OCI-LY7 (cell line): ENCODE measurements at regions not wholly inside any gene's neighbourhood (a gene's known extent, or its start where the extent isn't known, plus 50 kb on each side); places are given as distances from the start of the nearest gene placed in this dataset.

Experiments
- BruUV-seq: library from RNA; stranded (reverse); fragments of 400-500 nt; replicated peaks from 2 replicates; lab custom pipeline; 2021; lab: Mats Ljungman, UMichigan
- CTCF ChIA-PET: fragments of 300-600 bp; sonication (Branson Sonifier 250); formaldehyde crosslinking; loops from one replicate; lab custom pipeline; 2022; ENCODE audit warnings: antibody characterized with exemption; ENCODE audit not compliant: unreplicated experiment; lab: Charles Lee
- POLR2A ChIA-PET: fragments of 300-600 bp; sonication (Branson Sonifier 250); formaldehyde crosslinking; loops from one replicate; lab custom pipeline; 2022; ENCODE audit warnings: antibody characterized with exemption; lab: Charles Lee
- DNase-seq: peaks from one replicate; pipeline ENCODE4 v3.0.0-alpha.2; 2015; ENCODE audit warnings: low spot score
- H2AFZ ChIP-seq: fragments of 200-600 bp; sonication (generic), shearing (Covaris generic); 2 replicates; pipeline ENCODE4 v1.6.1; 2014; ENCODE audit warnings: mild to moderate bottlenecking, antibody characterized with exemption, low read length, moderate library complexity
- H3K27ac ChIP-seq: fragments of 200-600 bp; sonication (generic); 2 replicates; pipeline ENCODE4 v1.5.1; 2014; ENCODE audit warnings: mixed run types, low read depth, mild to moderate bottlenecking, moderate library complexity, low read length, inconsistent platforms; ENCODE audit not compliant: poor library complexity, severe bottlenecking
- H3K36me3 ChIP-seq: fragments of 200-600 bp; sonication (generic); 2 replicates; pipeline ENCODE4 v1.6.1; 2014; ENCODE audit warnings: mild to moderate bottlenecking, antibody characterized with exemption, low read length, moderate library complexity, mixed read lengths; ENCODE audit not compliant: insufficient read depth
- H3K4me1 ChIP-seq: fragments of 200-600 bp; sonication (generic); 2 replicates; pipeline ENCODE4 v1.5.1; 2014; ENCODE audit warnings: mild to moderate bottlenecking, low read length; ENCODE audit not compliant: insufficient read depth, poor library complexity, severe bottlenecking
- H3K4me2 ChIP-seq: fragments of 200-600 bp; sonication (generic); 2 replicates; pipeline ENCODE4 v1.6.1; 2014; ENCODE audit warnings: mild to moderate bottlenecking, low read length
- H3K4me3 ChIP-seq: fragments of 200-600 bp; sonication (generic); 2 replicates; pipeline ENCODE4 v1.5.1; 2014; ENCODE audit warnings: mild to moderate bottlenecking, low read depth, low read length; ENCODE audit not compliant: poor library complexity, severe bottlenecking
- H3K79me2 ChIP-seq: fragments of 200-600 bp; sonication (generic); 2 replicates; pipeline ENCODE4 v1.6.1; 2016; ENCODE audit warnings: low read depth, mild to moderate bottlenecking, low read length, moderate library complexity, mixed read lengths; ENCODE audit not compliant: insufficient read depth
- H3K9me2 ChIP-seq: fragments of 200-600 bp; sonication (generic); 2 replicates; pipeline ENCODE4 v1.6.1; 2016; ENCODE audit warnings: mild to moderate bottlenecking, low read length, mixed read lengths; ENCODE audit not compliant: insufficient read depth
- H3K9me3 ChIP-seq: fragments of 200-600 bp; sonication (generic); 2 replicates; pipeline ENCODE4 v1.6.1; 2014; ENCODE audit warnings: mild to moderate bottlenecking, mixed run types, low read length, mixed read lengths
- H4K20me1 ChIP-seq: fragments of 200-600 bp; sonication (generic); 2 replicates; pipeline ENCODE4 v1.6.1; 2014; ENCODE audit warnings: mild to moderate bottlenecking, antibody characterized with exemption, low read length, moderate library complexity, mixed read lengths; ENCODE audit not compliant: insufficient read depth
- EZH2phosphoT487 ChIP-seq: fragments of 200-600 bp; sonication (generic); IDR thresholded peaks from 2 replicates; pipeline ENCODE4 v1.6.1; 2018; ENCODE audit warnings: low read depth, borderline replicate concordance, mild to moderate bottlenecking, mixed run types, antibody characterized with exemption, low read length, moderate library complexity, mixed read lengths
- intact Hi-C: fragments of 100-400 bp; cut with micrococcal nuclease; formaldehyde crosslinking; loops from one replicate; pipeline ENCODE4 v1.10.0; 2022; ENCODE audit not compliant: unreplicated experiment
- TF ChIP-seq, protein P1 (sequence below): fragments of 200-600 bp; sonication (generic); conservative IDR thresholded peaks from 2 replicates; pipeline ENCODE4 v1.5.1; 2014; ENCODE audit warnings: mild to moderate bottlenecking, antibody characterized with exemption, low read length, moderate library complexity, mixed read lengths

DNA sequence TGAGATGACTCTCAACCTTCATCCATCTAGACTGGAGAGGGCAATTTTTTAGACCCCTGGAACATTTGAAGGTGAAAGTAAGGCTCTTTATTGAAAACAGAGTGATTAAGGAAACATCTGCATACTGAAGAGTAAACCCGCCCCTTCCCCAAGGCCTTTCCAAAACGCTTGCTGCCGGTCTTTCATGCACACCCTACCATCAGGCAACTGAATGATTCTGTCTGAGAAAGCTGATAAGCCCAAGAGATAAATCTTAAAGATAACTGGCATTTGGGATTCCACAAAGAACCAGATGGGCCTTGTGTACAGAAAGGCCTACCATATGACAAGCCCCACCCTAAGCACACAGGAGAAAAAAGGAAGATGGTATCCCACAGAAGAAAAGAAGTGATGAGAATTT is 54.4 kb upstream of the PIK3R1 start:
- CTCF ChIA-PET = no interaction called here
- DNase-seq = no peak
- no peak overlapping the region for H3K27ac ChIP-seq
- no peaks in the 10 kb centered on the region for H3K9me2 ChIP-seq
- no TSS peak for BruUV-seq
- POLR2A ChIA-PET = no interaction called here
- H4K20me1 ChIP-seq = no peaks in the 10 kb centered on the region
- no peaks in the 10 kb centered on the region for H3K4me1 ChIP-seq
- H2AFZ ChIP-seq = no peak overlapping the region
- no peak for TF ChIP-seq EZH2phosphoT487
- TF ChIP-seq, protein P1, sequence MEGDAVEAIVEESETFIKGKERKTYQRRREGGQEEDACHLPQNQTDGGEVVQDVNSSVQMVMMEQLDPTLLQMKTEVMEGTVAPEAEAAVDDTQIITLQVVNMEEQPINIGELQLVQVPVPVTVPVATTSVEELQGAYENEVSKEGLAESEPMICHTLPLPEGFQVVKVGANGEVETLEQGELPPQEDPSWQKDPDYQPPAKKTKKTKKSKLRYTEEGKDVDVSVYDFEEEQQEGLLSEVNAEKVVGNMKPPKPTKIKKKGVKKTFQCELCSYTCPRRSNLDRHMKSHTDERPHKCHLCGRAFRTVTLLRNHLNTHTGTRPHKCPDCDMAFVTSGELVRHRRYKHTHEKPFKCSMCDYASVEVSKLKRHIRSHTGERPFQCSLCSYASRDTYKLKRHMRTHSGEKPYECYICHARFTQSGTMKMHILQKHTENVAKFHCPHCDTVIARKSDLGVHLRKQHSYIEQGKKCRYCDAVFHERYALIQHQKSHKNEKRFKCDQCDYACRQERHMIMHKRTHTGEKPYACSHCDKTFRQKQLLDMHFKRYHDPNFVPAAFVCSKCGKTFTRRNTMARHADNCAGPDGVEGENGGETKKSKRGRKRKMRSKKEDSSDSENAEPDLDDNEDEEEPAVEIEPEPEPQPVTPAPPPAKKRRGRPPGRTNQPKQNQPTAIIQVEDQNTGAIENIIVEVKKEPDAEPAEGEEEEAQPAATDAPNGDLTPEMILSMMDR = no peak
- intact Hi-C loops = no loop called here
- no peaks in the 10 kb centered on the region for H3K36me3 ChIP-seq
- no peaks in the 10 kb centered on the region for H3K9me3 ChIP-seq
- no peak overlapping the region for H3K4me2 ChIP-seq
- H3K79me2 ChIP-seq = no peaks in the 10 kb centered on the region
- H3K4me3 ChIP-seq = no peak overlapping the region

DNA sequence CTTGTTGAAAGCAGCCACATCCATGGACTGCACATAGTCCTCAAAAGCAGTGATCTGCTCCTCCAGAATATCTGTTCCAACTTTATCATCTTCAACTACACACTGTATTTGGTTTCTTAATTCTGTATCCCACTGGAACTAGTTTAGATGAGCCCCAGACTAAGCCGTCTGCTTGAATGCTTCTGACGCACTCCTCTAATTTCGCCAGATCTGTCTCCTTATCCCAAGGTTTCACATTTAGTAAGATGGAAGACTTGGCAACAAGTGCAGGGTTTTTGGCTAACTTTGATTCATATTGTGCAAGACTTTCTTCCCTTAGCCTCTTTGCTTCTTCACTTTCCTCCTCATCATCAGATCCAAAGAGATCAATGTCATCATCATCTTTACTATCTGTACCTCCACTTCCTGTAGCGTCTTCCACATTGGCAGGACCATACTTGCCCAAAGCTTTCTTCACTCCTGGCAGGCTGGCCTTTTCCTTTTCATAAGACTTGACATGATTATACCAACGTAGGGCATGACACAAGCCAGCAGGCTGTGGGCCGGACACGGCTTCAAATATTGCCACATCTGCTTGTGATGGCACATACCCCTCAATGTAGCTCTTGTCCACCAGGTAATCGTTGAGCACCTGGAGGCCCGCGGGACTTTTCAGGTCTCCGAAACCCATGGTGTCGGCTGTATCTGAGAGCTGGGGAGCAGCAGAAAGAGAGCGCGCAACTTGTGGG is 56.2 kb upstream of the PIK3R1 start:
- Histone ChIP-seq H2AFZ (no peak overlapping the region), H3K27ac (no peak overlapping the region), H3K36me3 (no peaks in the 10 kb centered on the region), H3K4me2 (no peak overlapping the region), H3K4me1 (no peaks in the 10 kb centered on the region), H4K20me1 (no peaks in the 10 kb centered on the region), H3K9me2 (no peaks in the 10 kb centered on the region), H3K9me3 (no peaks in the 10 kb centered on the region), H3K79me2 (no peaks in the 10 kb centered on the region), H3K4me3 (no peak overlapping the region)
- intact Hi-C loops = no loop called here
- ChIA-PET POLR2A (interaction anchor here (0.6 kb wide), 1 partner anchor 14 kb away, joined by 4 read pairs; no protein-coding TSS in a partner anchor), CTCF (no interaction called here)
- no peak for TF ChIP-seq EZH2phosphoT487
- TF ChIP-seq, protein P1 = no peak
- DNase-seq = no peak
- BruUV-seq = no TSS peak

DNA sequence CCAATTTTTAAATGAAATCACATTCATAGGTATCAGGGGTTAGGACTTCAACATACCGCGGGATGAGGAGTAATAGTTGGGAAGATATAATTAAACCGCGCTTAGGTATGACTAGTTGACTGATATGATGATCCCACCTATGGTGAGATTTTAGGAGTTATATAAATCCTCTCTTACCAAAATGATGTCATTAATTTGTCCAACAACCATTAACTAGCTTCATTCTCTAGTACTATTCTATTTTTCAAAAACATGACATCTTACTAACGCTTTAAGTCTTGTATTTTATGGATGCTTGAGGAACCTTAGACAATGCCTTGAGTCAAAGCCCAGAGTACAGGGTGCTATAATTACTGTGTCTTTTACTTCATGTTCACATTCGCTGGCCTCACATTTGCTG is 59.6 kb upstream of the PIK3R1 start:
- Histone ChIP-seq H3K27ac (no peak overlapping the region), H3K4me2 (no peak overlapping the region), H3K9me3 (no peaks in the 10 kb centered on the region), H3K4me3 (no peak overlapping the region), H4K20me1 (no peaks in the 10 kb centered on the region), H3K36me3 (no peaks in the 10 kb centered on the region), H3K79me2 (no peaks in the 10 kb centered on the region), H3K4me1 (no peaks in the 10 kb centered on the region), H2AFZ (no peak overlapping the region), H3K9me2 (no peaks in the 10 kb centered on the region)
- POLR2A ChIA-PET = no interaction called here
- no TSS peak for BruUV-seq
- CTCF ChIA-PET = no interaction called here
- TF ChIP-seq, protein P1 = no peak
- no peak for TF ChIP-seq EZH2phosphoT487
- no peak for DNase-seq
- intact Hi-C loops = no loop called here
